H1 (cell line): ENCODE measurements at regions not wholly inside any gene's neighbourhood (a gene's known extent, or its start where the extent isn't known, plus 50 kb on each side); places are given as distances from the start of the nearest gene placed in this dataset.

Experiments used
- CTCF ChIA-PET: fragments of 300-600 bp; sonication (Branson Sonifier 250); formaldehyde crosslinking; loops from one replicate; lab custom pipeline; 2021; ENCODE audit not compliant: partially characterized antibody; lab: Charles Lee
- POLR2A ChIA-PET: fragments of 300-600 bp; sonication (Branson Sonifier 250); formaldehyde crosslinking; loops from one replicate; lab custom pipeline; 2021; ENCODE audit warnings: inconsistent platforms; ENCODE audit not compliant: partially characterized antibody; lab: Charles Lee
- DNase-seq, 2 experiments: peaks; one replicate each; pipeline versions ENCODE4 v3.0.0 to v3.0.0-alpha.2; 2010 to 2022; ENCODE audit warnings: low spot score in 2 of 2, low read depth in 1 of 2, mixed read lengths in 1 of 2
- FAIRE-seq: peaks from 2 replicates; lab custom pipeline; 2011; peaks lifted over from hg19 to GRCh38; lab: Jason Lieb, UNC
- H2AFZ ChIP-seq: 2 replicates; pipeline ENCODE4 v1.8.1; 2012; ENCODE audit warnings: low read length, inconsistent platforms
- H2AK5ac ChIP-seq: 2 replicates; pipeline ENCODE4 v1.6.1; 2013; ENCODE audit warnings: low read depth, low read length
- H2BK120ac ChIP-seq: replicated peaks from 2 replicates; pipeline ENCODE3; 2013; ENCODE audit warnings: low read depth, low read length, inconsistent platforms
- H2BK12ac ChIP-seq: 2 replicates; pipeline ENCODE4 v1.6.1; 2013; ENCODE audit warnings: low read depth, low read length
- H2BK15ac ChIP-seq: 2 replicates; pipeline ENCODE4 v1.6.1; 2013; ENCODE audit warnings: low read length
- H2BK20ac ChIP-seq: 2 replicates; pipeline ENCODE4 v1.6.1; 2013; ENCODE audit warnings: low read length
- H2BK5ac ChIP-seq: 2 replicates; pipeline ENCODE4 v1.6.1; 2013; ENCODE audit warnings: low read depth, low read length
- H3K14ac ChIP-seq: 2 replicates; pipeline ENCODE4 v1.6.1; 2013; ENCODE audit warnings: inconsistent platforms; ENCODE audit not compliant: insufficient read length
- H3K18ac ChIP-seq: 2 replicates; pipeline ENCODE4 v1.6.1; 2013; ENCODE audit warnings: low read length; ENCODE audit errors: extremely low read depth
- H3K23ac ChIP-seq: 2 replicates; pipeline ENCODE4 v1.6.1; 2013; ENCODE audit warnings: inconsistent platforms; ENCODE audit not compliant: insufficient read length
- H3K23me2 ChIP-seq: 2 replicates; pipeline ENCODE4 v1.6.1; 2013; ENCODE audit warnings: low read depth, low read length
- H3K27ac ChIP-seq: 2 replicates; pipeline ENCODE4 v1.6.1; 2011; ENCODE audit warnings: low read depth, low read length, inconsistent platforms
- H3K27me3 ChIP-seq, 4 experiments: replicated peaks in 1 of 4; 1 replicate in 1 of 4; 2 replicates in 3 of 4; pipeline versions ENCODE4 v1.6.1 to v1.8.1; 2011 to 2013; ENCODE audit warnings: low read length in 3 of 4, mild to moderate bottlenecking in 3 of 4, inconsistent platforms in 2 of 4, mixed read lengths in 2 of 4, moderate library complexity in 1 of 4; ENCODE audit not compliant: control insufficient read depth in 3 of 4, insufficient read depth in 3 of 4; ENCODE audit errors: extremely low read depth in 1 of 4
- H3K36me3 ChIP-seq, 4 experiments: 2 replicates each; pipeline versions ENCODE4 v1.6.1 to v1.8.1; 2011 to 2013; ENCODE audit warnings: mild to moderate bottlenecking in 4 of 4, low read length in 3 of 4, moderate library complexity in 2 of 4, control low read depth in 1 of 4, inconsistent platforms in 1 of 4; ENCODE audit not compliant: insufficient read depth in 4 of 4, control insufficient read depth in 2 of 4
- H3K4ac ChIP-seq: replicated peaks from 2 replicates; pipeline ENCODE3; 2013; ENCODE audit warnings: low read length, low read depth, mixed read lengths, inconsistent platforms; ENCODE audit not compliant: insufficient read length
- H3K4me1 ChIP-seq, 4 experiments: replicated peaks in 1 of 4; 1 replicate in 1 of 4; 2 replicates in 3 of 4; pipeline versions ENCODE4 v1.6.1 to v1.8.1; 2011 to 2013; ENCODE audit warnings: low read length in 3 of 4, inconsistent platforms in 2 of 4, mixed read lengths in 1 of 4; ENCODE audit not compliant: insufficient read depth in 4 of 4, control insufficient read depth in 3 of 4
- H3K4me2 ChIP-seq, 2 experiments: 2 replicates each; pipeline versions ENCODE4 v1.6.1 to v1.8.1; 2011 to 2013; ENCODE audit warnings: low read depth in 2 of 2, low read length in 2 of 2, control low read depth in 1 of 2, inconsistent platforms in 1 of 2, mild to moderate bottlenecking in 1 of 2; ENCODE audit not compliant: insufficient read depth in 1 of 2
- H3K4me3 ChIP-seq, 4 experiments: fragments of 200-600, 300-600 bp in 1 of 4; sonication (generic), shearing (Covaris generic), sonication (Bioruptor Twin) in 1 of 4; 2 replicates each; pipeline versions ENCODE4 v1.5.1 to v1.8.1; 2011 to 2016; ENCODE audit warnings: low read length in 4 of 4, low read depth in 3 of 4, control low read depth in 2 of 4, inconsistent platforms in 2 of 4, mild to moderate bottlenecking in 2 of 4, mixed read lengths in 1 of 4, moderate library complexity in 1 of 4; ENCODE audit not compliant: insufficient read depth in 2 of 4; ENCODE audit errors: extremely low read depth in 1 of 4
- H3K56ac ChIP-seq: replicated peaks from 2 replicates; pipeline ENCODE3; 2013; ENCODE audit warnings: low read depth, mild to moderate bottlenecking, mixed read lengths, low read length, inconsistent platforms; ENCODE audit not compliant: insufficient read length
- H3K79me1 ChIP-seq: 2 replicates; pipeline ENCODE4 v1.6.1; 2013; ENCODE audit warnings: low read depth, low read length, control low read depth
- H3K79me2 ChIP-seq, 2 experiments: 2 replicates each; pipeline versions ENCODE4 v1.6.1 to v1.8.1; 2012 to 2013; ENCODE audit warnings: low read length in 2 of 2, mild to moderate bottlenecking in 2 of 2, inconsistent platforms in 1 of 2; ENCODE audit not compliant: insufficient read depth in 2 of 2, control insufficient read depth in 1 of 2
- H3K9ac ChIP-seq, 4 experiments: replicated peaks in 1 of 4; 1 replicate in 1 of 4; 2 replicates in 3 of 4; pipeline versions ENCODE4 v1.6.1 to v1.8.1; 2011 to 2013; ENCODE audit warnings: low read depth in 3 of 4, low read length in 3 of 4, control low read depth in 2 of 4, mild to moderate bottlenecking in 2 of 4, moderate library complexity in 2 of 4, inconsistent platforms in 1 of 4; ENCODE audit errors: extremely low read depth in 1 of 4
- H3K9me3 ChIP-seq, 2 experiments: 2 replicates each; pipeline versions ENCODE4 v1.6.1 to v1.8.1; 2012 to 2013; ENCODE audit warnings: mild to moderate bottlenecking in 2 of 2, moderate library complexity in 2 of 2, control low read depth in 1 of 2, inconsistent platforms in 1 of 2, low read depth in 1 of 2, low read length in 1 of 2, mixed read lengths in 1 of 2; ENCODE audit not compliant: insufficient read depth in 2 of 2
- H4K20me1 ChIP-seq, 2 experiments: replicated peaks in 1 of 2; 2 replicates each; pipeline versions ENCODE3 to v1.8.1; 2011 to 2013; ENCODE audit warnings: inconsistent platforms in 2 of 2, low read length in 2 of 2, mild to moderate bottlenecking in 1 of 2; ENCODE audit not compliant: insufficient read depth in 2 of 2, control insufficient read depth in 1 of 2
- H4K5ac ChIP-seq: 2 replicates; pipeline ENCODE4 v1.6.1; 2013; ENCODE audit warnings: low read length, low read depth, mixed read lengths, inconsistent platforms; ENCODE audit not compliant: insufficient read length
- H4K8ac ChIP-seq: 2 replicates; pipeline ENCODE4 v1.8.0; 2013; ENCODE audit warnings: mild to moderate bottlenecking, moderate library complexity, low read length, inconsistent platforms; ENCODE audit not compliant: insufficient read depth; ENCODE audit errors: extremely low read depth
- H4K91ac ChIP-seq: replicated peaks from 2 replicates; pipeline ENCODE3; 2013; ENCODE audit warnings: low read length, mixed read lengths, inconsistent platforms; ENCODE audit not compliant: insufficient read length
- WGBS, 2 experiments: shearing (Covaris generic) in 1 of 2; methylation state at CpG; one replicate each; pipeline versions ENCODE4 v1.1.6 to v1.1.7; 2013 to 2015; ENCODE audit warnings: low lambda C conversion rate in 2 of 2, mixed read lengths in 2 of 2, inconsistent platforms in 1 of 2, low coverage in 1 of 2, missing lambda C conversion rate in 1 of 2; ENCODE audit not compliant: insufficient replicate concordance in 2 of 2, insufficient coverage in 1 of 2, insufficient read length in 1 of 2; ENCODE audit errors: extremely low coverage in 1 of 2, missing lambda C conversion rate in 1 of 2; 5-methylcytosine and 5-hydroxymethylcytosine counted together

DNA sequence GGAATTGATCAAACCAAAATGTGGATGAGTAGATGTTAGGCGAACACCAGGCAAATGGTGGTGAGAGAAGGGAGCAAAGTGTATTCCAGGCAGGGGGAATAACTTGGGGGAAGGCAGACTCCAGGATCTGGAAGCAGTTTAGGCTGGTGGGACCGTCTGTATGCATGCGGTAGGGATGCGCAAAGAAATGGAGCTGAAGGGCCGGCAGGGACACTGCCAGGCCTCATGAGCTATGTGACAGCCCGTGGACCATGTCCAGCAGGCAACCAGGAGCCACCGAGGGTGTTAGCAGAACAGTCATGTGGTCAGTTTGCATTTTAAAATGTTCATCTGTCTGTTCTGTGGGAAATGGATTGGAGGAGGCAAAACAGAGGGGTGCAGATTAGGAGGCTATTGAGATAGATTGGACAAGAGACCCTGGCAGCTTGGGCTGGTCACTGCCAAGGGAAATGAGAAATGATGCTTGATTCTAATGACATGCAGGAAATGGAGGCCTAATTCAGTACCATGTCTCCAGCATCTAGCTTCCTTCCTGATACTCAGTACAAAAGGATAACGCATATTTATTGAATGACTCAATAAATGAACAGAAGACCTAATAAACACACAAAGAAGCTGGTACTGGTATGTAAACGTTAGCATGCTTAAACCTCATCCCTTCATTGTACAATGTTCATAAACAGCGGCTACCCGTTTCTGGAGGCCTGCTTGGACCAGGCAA, 412.4 kb downstream of the BUD13 start:
- no peak overlapping the region for H2BK12ac ChIP-seq
- H3K79me2 ChIP-seq, result no peaks in the 10 kb centered on the region
- no peak overlapping the region for H4K8ac ChIP-seq
- no peak overlapping the region for H3K27ac ChIP-seq
- H3K9me3 ChIP-seq, result peaks cover 2 to 4% of the 10 kb centered on the region in 2 experiments; a peak in 2 of 4 replicates
- H3K14ac ChIP-seq, result no peak overlapping the region
- no peak overlapping the region for H2AK5ac ChIP-seq
- CTCF ChIA-PET, result interaction anchor here (0.6 to 6.1 kb wide), 13 partner anchors 9 to 282 kb away, joined by 3 to 44 read pairs (median 4); no protein-coding TSS in a partner anchor
- no peak overlapping the region for H2BK15ac ChIP-seq
- no peak overlapping the region for H3K4me3 ChIP-seq
- no peaks in the 10 kb centered on the region for H3K27me3 ChIP-seq
- H3K36me3 ChIP-seq, result 0 out of 8 replicates have a peak, but pooled peaks cover 0 to 4% (median 0%) of the 10 kb centered on the region in 4 experiments
- H2AFZ ChIP-seq, result no peak overlapping the region
- H4K20me1 ChIP-seq, result no peaks in the 10 kb centered on the region
- no peak overlapping the region for H3K9ac ChIP-seq
- no peak overlapping the region for H2BK120ac ChIP-seq
- H3K4ac ChIP-seq, result no peak overlapping the region
- no peaks in the 10 kb centered on the region; the same call in none of the 2 replicates for H3K23me2 ChIP-seq
- no peak overlapping the region for H2BK20ac ChIP-seq
- DNase-seq (no peak), FAIRE-seq (no peak)
- H4K5ac ChIP-seq, result no peak overlapping the region
- no peak overlapping the region for H4K91ac ChIP-seq
- POLR2A ChIA-PET, result no interaction called here
- H3K79me1 ChIP-seq, result peaks cover 3% of the 10 kb centered on the region; the same call in 1 of the 2 replicates
- no peak overlapping the region for H2BK5ac ChIP-seq
- H3K18ac ChIP-seq, result no peak overlapping the region
- H3K56ac ChIP-seq, result no peak overlapping the region
- no peak overlapping the region for H3K4me2 ChIP-seq
- 85% methylated on average over 11 of the region's 11 CpGs; no CpG with 5 or more reads in 1 of the 2 experiments for WGBS, 2 experiments
- peaks cover 0 to 16% (median 9%) of the 10 kb centered on the region in 4 experiments; a peak in 6 of 7 replicates for H3K4me1 ChIP-seq
- H3K23ac ChIP-seq, result no peak overlapping the region
